Motor neuron (in vitro differentiated cells): ENCODE measurements at regions not wholly inside any gene's neighbourhood (a gene's known extent, or its start where the extent isn't known, plus 50 kb on each side); places are given as distances from the start of the nearest gene placed in this dataset.

Experiments used
- ATAC-seq, 8 experiments: fragments of 200-7000 bp; cut with Tn5 transposase; replicated peaks in 6 of 8; 2 replicates each; pipeline ENCODE4 v1.8.0; 2021; ENCODE audit warnings: mild to moderate bottlenecking in 8 of 8, moderate library complexity in 8 of 8
- H3K27ac ChIP-seq, 2 donors: fragments of 250-450 bp; sonication (Bioruptor Pico); 2 replicates each; pipeline ENCODE4 v1.9.0; 2021; ENCODE audit warnings: antibody characterized with exemption in 2 of 2, mild to moderate bottlenecking in 2 of 2, moderate library complexity in 1 of 2
- H3K4me1 ChIP-seq, 2 donors: fragments of 250-450 bp; sonication (Bioruptor Pico); replicated peaks in 1 of 2; 2 replicates each; pipeline ENCODE4 v1.6.1; 2021; ENCODE audit warnings: antibody characterized with exemption in 2 of 2, mild to moderate bottlenecking in 2 of 2, moderate library complexity in 1 of 2
- H3K4me3 ChIP-seq, 5 donors: fragments of 250-450 bp; sonication (Bioruptor Pico); 2 replicates each; pipeline ENCODE4 v1.9.0; 2021; ENCODE audit warnings: antibody characterized with exemption in 5 of 5, mild to moderate bottlenecking in 5 of 5, moderate library complexity in 4 of 5
- WGBS, 10 experiments: fragments of 450-650 bp; shearing (Covaris generic); methylation state at CpG; one replicate each; pipeline ENCODE4 v1.0.0; 2022; 5-methylcytosine and 5-hydroxymethylcytosine counted together
- in situ Hi-C, 9 experiments: fragments of 400-800 bp; cut with MboI; loops; one replicate each; pipeline ENCODE4 v1.15.0; 2021; ENCODE audit warnings: low sequenced_read_pairs in 9 of 9, low pct_unique_long_range_greater_than_20kb in 2 of 9; ENCODE audit not compliant: unreplicated experiment in 9 of 9

- WGBS, 10 experiments, result 0 to 86% (median 60%) methylated on average over 1 of the region's 1 CpG; no CpG with 5 or more reads in 1 of the 10 experiments
- H3K4me3 ChIP-seq, result no peak overlapping the region
- H3K4me1 ChIP-seq, result peaks cover 4 to 7% of the 10 kb centered on the region in 2 donors
- peak in 6 of 8 experiments; percentile 12 to 45 (median 20) for ATAC-seq
- in situ Hi-C loops, result no loop called here
- no peak overlapping the region for H3K27ac ChIP-seq
Observed at GRCh38 chr6:91634791-91635190, 1047.9 kb upstream of the MAP3K7 start.

- 20 to 84% (median 62%) methylated on average over 3 to 8 of the region's 8 CpGs for WGBS, 10 experiments
- in situ Hi-C loops, result no loop called here
- H3K4me1 ChIP-seq, result peaks cover 4 to 7% of the 10 kb centered on the region in 2 donors
- H3K4me3 ChIP-seq, result no peak overlapping the region
- peak in 5 of 8 experiments; percentile 19 to 87 (median 67) for ATAC-seq
- H3K27ac ChIP-seq, result no peak overlapping the region
Observed at GRCh38 chr6:91633374-91634111, 1046.7 kb upstream of the MAP3K7 start.

GRCh38 chr6:91632308-91632707, 1045.4 kb upstream of the MAP3K7 start:
- no peak for ATAC-seq
- H3K27ac ChIP-seq, result no peak overlapping the region
- 14 to 100% (median 83%) methylated on average over 1 to 3 of the region's 3 CpGs; no CpG with 5 or more reads in 1 of the 10 experiments for WGBS, 10 experiments
- H3K4me1 ChIP-seq, result peaks cover 4 to 7% of the 10 kb centered on the region in 2 donors
- H3K4me3 ChIP-seq, result no peak overlapping the region
- in situ Hi-C loops, result no loop called here

GRCh38 chr6:91631227-91631626, 1044.4 kb upstream of the MAP3K7 start:
- Histone ChIP-seq H3K4me3 (no peak overlapping the region), H3K27ac (no peak overlapping the region), H3K4me1 (peaks cover 4 to 7% of the 10 kb centered on the region in 2 donors)
- WGBS, 10 experiments, result 0 to 95% (median 64%) methylated on average over 2 to 3 of the region's 3 CpGs; no CpG with 5 or more reads in 2 of the 10 experiments
- in situ Hi-C loops, result no loop called here
- ATAC-seq, result no peak

GRCh38 chr6:91626911-91627310, 1040.0 kb upstream of the MAP3K7 start:
- H3K4me3 ChIP-seq, result no peak overlapping the region
- H3K27ac ChIP-seq, result no peak overlapping the region
- H3K4me1 ChIP-seq, result no peaks in the 10 kb centered on the region
- in situ Hi-C loops, result no loop called here
- WGBS, 10 experiments, result 0 to 100% (median 91%) methylated on average over 1 to 4 of the region's 4 CpGs
- ATAC-seq, result no peak

GRCh38 chr6:91613481-91613880, 1026.6 kb upstream of the MAP3K7 start:
- in situ Hi-C loops, result no loop called here
- no peak for ATAC-seq
- no peak overlapping the region for H3K4me3 ChIP-seq

GRCh38 chr6:91611190-91611589, 1024.3 kb upstream of the MAP3K7 start:
- Histone ChIP-seq H3K27ac (no peak overlapping the region), H3K4me3 (no peak overlapping the region), H3K4me1 (no peaks in the 10 kb centered on the region)
- ATAC-seq, result no peak
- WGBS, 10 experiments, result 3 to 100% (median 89%) methylated on average over 1 to 7 of the region's 7 CpGs
- in situ Hi-C loops, result no loop called here

More at GRCh38 chr6:91613481-91613880, 1026.6 kb upstream of the MAP3K7 start:
- Histone ChIP-seq H3K4me1 (no peaks in the 10 kb centered on the region), H3K27ac (no peak overlapping the region)

- ATAC-seq, result no peak
- in situ Hi-C loops, result no loop called here
- no peak overlapping the region for H3K4me3 ChIP-seq
- no peaks in the 10 kb centered on the region for H3K4me1 ChIP-seq
- 14 to 80% (median 35%) methylated on average over 1 of the region's 1 CpG; no CpG with 5 or more reads in 6 of the 10 experiments for WGBS, 10 experiments
- no peak overlapping the region for H3K27ac ChIP-seq
Observed at GRCh38 chr6:91608428-91608827, 1021.6 kb upstream of the MAP3K7 start.

- in situ Hi-C loops, result no loop called here
- Histone ChIP-seq H3K4me3 (no peak overlapping the region), H3K27ac (no peak overlapping the region), H3K4me1 (no peaks in the 10 kb centered on the region)
- 2 to 97% (median 85%) methylated on average over 2 to 7 of the region's 7 CpGs for WGBS, 10 experiments
- no peak for ATAC-seq
Observed at GRCh38 chr6:91606148-91606901, 1019.5 kb upstream of the MAP3K7 start.

- no peak for ATAC-seq
- in situ Hi-C loops, result no loop called here
- no peak overlapping the region for H3K27ac ChIP-seq
- H3K4me3 ChIP-seq, result no peak overlapping the region
- H3K4me1 ChIP-seq, result no peaks in the 10 kb centered on the region
- 0 to 100% (median 60%) methylated on average over 1 to 2 of the region's 2 CpGs; no CpG with 5 or more reads in 1 of the 10 experiments for WGBS, 10 experiments
Observed at GRCh38 chr6:91600561-91600960, 1013.7 kb upstream of the MAP3K7 start.

GRCh38 chr6:91590191-91590590, 1003.3 kb upstream of the MAP3K7 start:
- Histone ChIP-seq H3K4me1 (no peaks in the 10 kb centered on the region), H3K27ac (no peak overlapping the region), H3K4me3 (no peak overlapping the region)
- ATAC-seq, result no peak
- in situ Hi-C loops, result no loop called here
- WGBS, 10 experiments, result 0 to 80% (median 80%) methylated on average over 1 to 2 of the region's 3 CpGs; no CpG with 5 or more reads in 7 of the 10 experiments

- no peaks in the 10 kb centered on the region for H3K4me1 ChIP-seq
- in situ Hi-C loops, result no loop called here
Observed at GRCh38 chr6:91580635-91581034, 993.8 kb upstream of the MAP3K7 start.

GRCh38 chr6:91575032-91575431, 988.2 kb upstream of the MAP3K7 start:
- no peaks in the 10 kb centered on the region for H3K4me1 ChIP-seq
- ATAC-seq, result no peak
- H3K4me3 ChIP-seq, result no peak overlapping the region
- 0 to 100% (median 80%) methylated on average over 1 of the region's 1 CpG; no CpG with 5 or more reads in 1 of the 10 experiments for WGBS, 10 experiments
- H3K27ac ChIP-seq, result no peak overlapping the region
- in situ Hi-C loops, result no loop called here

More at GRCh38 chr6:91580635-91581034, 993.8 kb upstream of the MAP3K7 start:
- peak in 1 of 8 experiments; percentile 28 for ATAC-seq
- Histone ChIP-seq H3K27ac (no peak overlapping the region), H3K4me3 (no peak overlapping the region)
